Tibial artery (tissue), 4 donors: ENCODE measurements at regions not wholly inside any gene's neighbourhood (a gene's known extent, or its start where the extent isn't known, plus 50 kb on each side); places are given as distances from the start of the nearest gene placed in this dataset.

Experiments used
- DNase-seq, 2 donors: peaks; one replicate each; pipeline ENCODE4 v3.0.0-alpha.2; 2019
- H3K27ac ChIP-seq, 2 donors: fragments of 200-600 bp; sonication (generic) in 1 of 2; 1 replicate in 1 of 2; 2 replicates in 1 of 2; pipeline ENCODE4 v1.5.1; 2018 to 2019; ENCODE audit warnings: mild to moderate bottlenecking in 1 of 2
- H3K27me3 ChIP-seq, 2 donors: fragments of 200-600 bp; sonication (generic) in 1 of 2; one replicate each; pipeline versions ENCODE4 v1.5.1 to v1.6.0; 2016 to 2019
- H3K36me3 ChIP-seq, 3 donors: fragments of 200-600 bp; sonication (generic) in 2 of 3; one replicate each; pipeline ENCODE4 v1.5.1; 2016 to 2019; ENCODE audit warnings: mild to moderate bottlenecking in 2 of 3
- H3K4me1 ChIP-seq, 4 donors: fragments of 200-600 bp; sonication (generic) in 2 of 4; 1 replicate in 3 of 4; 2 replicates in 1 of 4; pipeline ENCODE4 v1.5.1; 2016 to 2019
- H3K4me3 ChIP-seq, 2 donors: fragments of 200-600 bp; sonication (generic) in 1 of 2; 1 replicate in 1 of 2; 2 replicates in 1 of 2; pipeline ENCODE4 v1.5.1; 2018 to 2019; ENCODE audit warnings: mild to moderate bottlenecking in 2 of 2
- H3K9me3 ChIP-seq, 3 donors: fragments of 200-600 bp; sonication (generic) in 1 of 3; one replicate each; pipeline ENCODE4 v1.5.1; 2016 to 2019
- intact Hi-C: fragments of 100-400 bp; cut with DNase I; formaldehyde crosslinking; loops from one replicate; pipeline ENCODE4 v1.15.0; 2023; ENCODE audit warnings: low total_unique reads
- TF ChIP-seq, protein P1 (sequence below), 2 experiments: fragments of 200-600 bp in 1 of 2; fragments of 450-650 bp in 1 of 2; IDR thresholded peaks; one replicate each; pipeline ENCODE4 v1.5.1; 2017 to 2019; ENCODE audit warnings: antibody characterized with exemption in 2 of 2, mild to moderate bottlenecking in 1 of 2, moderate library complexity in 1 of 2

DNA sequence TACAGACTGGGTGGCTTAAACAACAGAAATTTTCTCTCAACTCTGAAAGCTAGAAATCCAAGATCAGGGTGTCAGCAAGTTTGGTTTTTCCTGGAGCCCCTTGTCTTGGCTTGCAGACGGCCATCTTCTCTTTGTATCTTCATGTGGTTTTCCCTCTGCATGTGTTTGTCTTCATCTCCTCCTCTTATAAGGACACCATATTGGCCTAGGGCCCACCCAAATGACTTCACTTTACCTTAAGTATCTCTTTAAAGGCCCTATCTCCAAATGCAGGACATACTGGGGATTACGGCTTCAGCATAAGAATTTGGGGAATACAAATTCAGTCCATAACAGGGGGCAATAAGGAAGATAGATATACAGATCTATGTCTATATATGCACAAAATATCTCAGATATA, 187.9 kb downstream of the MTCL1 start:
- Histone ChIP-seq H3K27me3 (no peaks in the 10 kb centered on the region), H3K4me3 (no peak overlapping the region), H3K27ac (no peak overlapping the region), H3K4me1 (no peaks in the 10 kb centered on the region), H3K9me3 (no peaks in the 10 kb centered on the region), H3K36me3 (no peaks in the 10 kb centered on the region)
- TF ChIP-seq, protein P1, sequence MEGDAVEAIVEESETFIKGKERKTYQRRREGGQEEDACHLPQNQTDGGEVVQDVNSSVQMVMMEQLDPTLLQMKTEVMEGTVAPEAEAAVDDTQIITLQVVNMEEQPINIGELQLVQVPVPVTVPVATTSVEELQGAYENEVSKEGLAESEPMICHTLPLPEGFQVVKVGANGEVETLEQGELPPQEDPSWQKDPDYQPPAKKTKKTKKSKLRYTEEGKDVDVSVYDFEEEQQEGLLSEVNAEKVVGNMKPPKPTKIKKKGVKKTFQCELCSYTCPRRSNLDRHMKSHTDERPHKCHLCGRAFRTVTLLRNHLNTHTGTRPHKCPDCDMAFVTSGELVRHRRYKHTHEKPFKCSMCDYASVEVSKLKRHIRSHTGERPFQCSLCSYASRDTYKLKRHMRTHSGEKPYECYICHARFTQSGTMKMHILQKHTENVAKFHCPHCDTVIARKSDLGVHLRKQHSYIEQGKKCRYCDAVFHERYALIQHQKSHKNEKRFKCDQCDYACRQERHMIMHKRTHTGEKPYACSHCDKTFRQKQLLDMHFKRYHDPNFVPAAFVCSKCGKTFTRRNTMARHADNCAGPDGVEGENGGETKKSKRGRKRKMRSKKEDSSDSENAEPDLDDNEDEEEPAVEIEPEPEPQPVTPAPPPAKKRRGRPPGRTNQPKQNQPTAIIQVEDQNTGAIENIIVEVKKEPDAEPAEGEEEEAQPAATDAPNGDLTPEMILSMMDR (IDR thresholded peaks at IDR 0.05): no peak
- intact Hi-C loops: no loop called here
- no peak for DNase-seq

DNA sequence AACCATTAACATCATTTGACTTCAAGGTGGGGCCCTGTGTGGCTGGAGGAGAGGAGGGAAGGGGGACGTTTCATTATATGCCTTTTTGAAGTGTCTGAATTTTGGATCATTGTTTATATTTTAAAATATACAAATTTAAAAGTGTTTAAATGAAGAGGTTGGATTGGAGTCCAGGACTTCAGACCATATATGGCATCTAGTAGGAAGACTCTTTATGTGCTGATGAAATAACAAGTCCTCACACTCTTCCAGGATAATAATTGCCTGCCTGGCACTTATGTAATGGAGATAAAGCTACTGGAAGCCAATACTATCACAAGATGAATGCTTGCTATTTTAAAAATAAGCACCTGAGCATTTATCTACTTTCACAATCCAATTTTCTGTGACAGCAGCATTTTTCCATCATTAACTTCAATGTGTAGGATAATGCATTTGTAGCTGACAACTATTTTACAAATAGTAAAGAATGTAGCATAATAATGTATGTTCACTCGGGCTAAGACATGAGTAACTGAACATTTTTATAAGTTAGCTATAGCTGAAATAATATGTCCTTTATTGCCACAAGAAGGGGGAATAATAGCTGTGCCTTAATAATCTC, 188.4 kb downstream of the MTCL1 start:
- intact Hi-C loops: no loop called here
- TF ChIP-seq, protein P1 (IDR thresholded peaks at IDR 0.05): no peak
- no peak for DNase-seq
- Histone ChIP-seq H3K27me3 (no peaks in the 10 kb centered on the region), H3K36me3 (no peaks in the 10 kb centered on the region), H3K9me3 (no peaks in the 10 kb centered on the region), H3K27ac (no peak overlapping the region), H3K4me1 (no peaks in the 10 kb centered on the region), H3K4me3 (no peak overlapping the region)

DNA sequence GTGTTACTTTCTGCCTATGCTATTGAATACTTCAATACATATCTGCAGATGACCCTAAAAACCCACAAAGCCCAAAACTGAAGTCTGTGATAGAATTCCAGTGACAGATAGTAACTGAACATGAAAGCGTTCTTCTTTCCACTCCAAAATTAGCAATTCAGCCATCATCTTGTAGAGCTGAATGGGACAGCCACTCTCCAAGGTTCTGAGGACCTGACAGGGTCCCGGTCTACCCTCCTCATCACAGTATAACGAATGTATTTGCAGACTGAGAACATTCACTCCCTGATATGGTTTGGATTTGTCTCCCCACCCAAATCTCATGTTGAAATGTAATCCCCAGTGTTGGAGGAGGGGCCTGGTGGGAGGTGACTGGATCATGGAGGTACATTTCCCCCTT, 189.5 kb downstream of the MTCL1 start:
- intact Hi-C loops: no loop called here
- no peaks in the 10 kb centered on the region for H3K9me3 ChIP-seq

DNA sequence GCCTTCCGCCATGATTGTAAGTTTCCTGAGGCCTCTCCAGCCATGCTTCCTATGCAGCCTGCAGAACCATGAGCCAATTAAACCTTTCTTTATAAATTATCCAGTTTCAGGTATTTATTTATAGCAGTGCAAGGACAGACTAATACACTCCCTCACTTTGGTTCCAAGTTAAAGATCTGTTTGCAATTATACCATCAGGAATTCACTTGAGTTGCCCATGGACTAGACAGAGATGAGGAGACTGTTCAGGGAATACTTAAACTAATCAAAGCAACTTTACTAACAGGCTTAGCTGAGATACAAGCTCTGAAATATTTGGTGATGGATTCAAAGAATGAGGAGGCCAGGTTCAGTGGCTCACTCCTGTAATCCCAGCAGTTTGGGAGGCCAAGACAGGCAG, 190.0 kb downstream of the MTCL1 start:
- Histone ChIP-seq H3K4me3 (no peak overlapping the region), H3K27ac (no peak overlapping the region), H3K36me3 (no peaks in the 10 kb centered on the region), H3K27me3 (no peaks in the 10 kb centered on the region), H3K9me3 (peaks cover 0 to under 1% (median 0%) of the 10 kb centered on the region in 3 donors), H3K4me1 (no peaks in the 10 kb centered on the region)
- TF ChIP-seq, protein P1 (IDR thresholded peaks at IDR 0.05): no peak
- intact Hi-C loops: no loop called here
- no peak for DNase-seq

More for the DNA sequence above, 189.5 kb downstream of the MTCL1 start:
- TF ChIP-seq, protein P1 (IDR thresholded peaks at IDR 0.05): no peak
- H3K4me3 ChIP-seq: no peak overlapping the region
- DNase-seq: no peak
- no peak overlapping the region for H3K27ac ChIP-seq
- H3K4me1 ChIP-seq: no peaks in the 10 kb centered on the region
- H3K27me3 ChIP-seq: no peaks in the 10 kb centered on the region
- no peaks in the 10 kb centered on the region for H3K36me3 ChIP-seq

DNA sequence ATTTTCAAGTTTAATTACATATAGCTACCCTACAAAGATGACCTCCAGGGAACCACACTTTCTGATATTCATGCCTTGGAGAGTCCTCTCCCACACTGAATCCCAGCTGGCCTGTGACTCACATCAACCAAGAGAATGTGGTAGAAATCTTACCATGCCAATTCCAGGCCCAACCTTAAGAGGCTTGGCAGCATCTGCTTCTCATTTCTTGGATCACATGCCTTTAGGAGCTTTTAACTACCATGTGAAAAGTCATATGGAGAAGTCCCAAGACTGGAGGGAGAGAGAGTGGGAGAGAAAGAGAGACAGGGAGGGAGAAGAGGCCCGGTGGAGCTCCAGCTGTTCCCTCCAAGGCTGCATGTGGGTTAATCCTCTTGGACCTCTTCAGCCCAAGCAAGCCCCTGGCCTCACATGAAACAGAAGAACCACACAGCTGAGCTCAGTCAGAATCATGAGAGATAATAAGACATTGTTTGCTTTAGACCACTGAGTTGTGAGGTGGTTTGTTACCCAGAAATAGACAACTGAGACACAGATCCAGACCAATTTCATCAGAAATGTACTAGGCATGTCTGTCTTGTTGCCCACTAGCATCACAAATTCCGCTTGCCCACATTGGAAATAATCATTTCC, 190.7 kb downstream of the MTCL1 start:
- H3K27me3 ChIP-seq: no peaks in the 10 kb centered on the region
- no peak overlapping the region for H3K27ac ChIP-seq
- TF ChIP-seq, protein P1 (IDR thresholded peaks at IDR 0.05): no peak
- no peak for DNase-seq
- peaks cover 0 to 4% (median 0%) of the 10 kb centered on the region in 3 donors for H3K9me3 ChIP-seq
- H3K4me1 ChIP-seq: no peaks in the 10 kb centered on the region
- intact Hi-C loops: no loop called here
- no peaks in the 10 kb centered on the region for H3K36me3 ChIP-seq
- H3K4me3 ChIP-seq: no peak overlapping the region
